K562 (cell line): ENCODE measurements at regions not wholly inside any gene's neighbourhood (a gene's known extent, or its start where the extent isn't known, plus 50 kb on each side); places are given as distances from the start of the nearest gene placed in this dataset.

Experiments
- BRD4 ChIP-seq: fragments of 200-600 bp; sonication (generic); IDR thresholded peaks from 2 replicates; pipeline ENCODE4 v1.6.1; 2017; ENCODE audit warnings: inconsistent platforms
- KLF6 ChIP-seq: fragments of 250-450 bp; sonication (Bioruptor Pico); IDR thresholded peaks from 2 replicates; pipeline ENCODE4 v1.4.0; 2020; ENCODE audit warnings: mild to moderate bottlenecking, moderate library complexity, borderline replicate concordance
- POLR2AphosphoS2 ChIP-seq: IDR thresholded peaks from 2 replicates; pipeline ENCODE4 v1.6.1; 2012; ENCODE audit warnings: low read length, improper control_type of control experiment
- TF ChIP-seq, protein P1 (sequence below): fragments of 250-450 bp; sonication (Bioruptor Pico); IDR thresholded peaks from 2 replicates; pipeline ENCODE4 v1.4.0; 2020
- TF ChIP-seq, protein P2 (sequence below): sonication (generic); formaldehyde crosslinking; IDR thresholded peaks from 2 replicates; pipeline ENCODE4 v1.8.1; 2022; ENCODE audit warnings: missing genetic modification reagents
- TF ChIP-seq, protein P3 (sequence below): fragments of 450-650 bp; formaldehyde crosslinking; IDR thresholded peaks from 2 replicates; pipeline ENCODE4 v1.4.0; 2020; ENCODE audit warnings: mild to moderate bottlenecking, moderate library complexity
- TF ChIP-seq, protein P4 (sequence below): IDR thresholded peaks from 3 replicates; pipeline ENCODE4 v1.6.1; 2011; ENCODE audit warnings: borderline replicate concordance, mild to moderate bottlenecking; ENCODE audit not compliant: insufficient read length, insufficient read depth

DNA sequence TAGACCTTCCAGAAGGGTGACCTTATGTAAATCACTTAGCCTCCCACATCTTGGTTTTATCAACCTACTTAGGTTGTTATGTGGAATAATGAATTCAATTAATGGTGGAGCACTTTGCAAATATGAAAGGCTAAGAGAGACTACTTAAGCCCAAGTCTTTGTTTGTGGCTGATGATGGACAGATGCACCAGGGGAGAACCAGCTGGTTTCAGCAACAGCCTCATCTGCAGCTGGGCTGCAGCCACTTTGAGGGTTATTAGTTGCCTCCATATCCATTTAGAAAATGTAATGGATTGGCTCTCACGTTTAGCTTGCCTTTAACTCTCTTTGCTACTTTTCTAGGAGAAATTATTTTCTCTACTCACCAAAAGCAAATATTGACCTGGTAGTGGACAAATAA is 146.6 kb downstream of the ESM1 start (continued):
- TF ChIP-seq, protein P1, sequence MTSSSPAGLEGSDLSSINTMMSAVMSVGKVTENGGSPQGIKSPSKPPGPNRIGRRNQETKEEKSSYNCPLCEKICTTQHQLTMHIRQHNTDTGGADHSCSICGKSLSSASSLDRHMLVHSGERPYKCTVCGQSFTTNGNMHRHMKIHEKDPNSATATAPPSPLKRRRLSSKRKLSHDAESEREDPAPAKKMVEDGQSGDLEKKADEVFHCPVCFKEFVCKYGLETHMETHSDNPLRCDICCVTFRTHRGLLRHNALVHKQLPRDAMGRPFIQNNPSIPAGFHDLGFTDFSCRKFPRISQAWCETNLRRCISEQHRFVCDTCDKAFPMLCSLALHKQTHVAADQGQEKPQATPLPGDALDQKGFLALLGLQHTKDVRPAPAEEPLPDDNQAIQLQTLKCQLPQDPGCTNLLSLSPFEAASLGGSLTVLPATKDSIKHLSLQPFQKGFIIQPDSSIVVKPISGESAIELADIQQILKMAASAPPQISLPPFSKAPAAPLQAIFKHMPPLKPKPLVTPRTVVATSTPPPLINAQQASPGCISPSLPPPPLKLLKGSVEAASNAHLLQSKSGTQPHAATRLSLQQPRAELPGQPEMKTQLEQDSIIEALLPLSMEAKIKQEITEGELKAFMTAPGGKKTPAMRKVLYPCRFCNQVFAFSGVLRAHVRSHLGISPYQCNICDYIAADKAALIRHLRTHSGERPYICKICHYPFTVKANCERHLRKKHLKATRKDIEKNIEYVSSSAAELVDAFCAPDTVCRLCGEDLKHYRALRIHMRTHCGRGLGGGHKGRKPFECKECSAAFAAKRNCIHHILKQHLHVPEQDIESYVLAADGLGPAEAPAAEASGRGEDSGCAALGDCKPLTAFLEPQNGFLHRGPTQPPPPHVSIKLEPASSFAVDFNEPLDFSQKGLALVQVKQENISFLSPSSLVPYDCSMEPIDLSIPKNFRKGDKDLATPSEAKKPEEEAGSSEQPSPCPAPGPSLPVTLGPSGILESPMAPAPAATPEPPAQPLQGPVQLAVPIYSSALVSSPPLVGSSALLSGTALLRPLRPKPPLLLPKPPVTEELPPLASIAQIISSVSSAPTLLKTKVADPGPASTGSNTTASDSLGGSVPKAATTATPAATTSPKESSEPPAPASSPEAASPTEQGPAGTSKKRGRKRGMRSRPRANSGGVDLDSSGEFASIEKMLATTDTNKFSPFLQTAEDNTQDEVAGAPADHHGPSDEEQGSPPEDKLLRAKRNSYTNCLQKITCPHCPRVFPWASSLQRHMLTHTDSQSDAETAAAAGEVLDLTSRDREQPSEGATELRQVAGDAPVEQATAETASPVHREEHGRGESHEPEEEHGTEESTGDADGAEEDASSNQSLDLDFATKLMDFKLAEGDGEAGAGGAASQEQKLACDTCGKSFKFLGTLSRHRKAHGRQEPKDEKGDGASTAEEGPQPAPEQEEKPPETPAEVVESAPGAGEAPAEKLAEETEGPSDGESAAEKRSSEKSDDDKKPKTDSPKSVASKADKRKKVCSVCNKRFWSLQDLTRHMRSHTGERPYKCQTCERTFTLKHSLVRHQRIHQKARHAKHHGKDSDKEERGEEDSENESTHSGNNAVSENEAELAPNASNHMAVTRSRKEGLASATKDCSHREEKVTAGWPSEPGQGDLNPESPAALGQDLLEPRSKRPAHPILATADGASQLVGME: no peak
- no peak for TF ChIP-seq BRD4
- TF ChIP-seq, protein P2, sequence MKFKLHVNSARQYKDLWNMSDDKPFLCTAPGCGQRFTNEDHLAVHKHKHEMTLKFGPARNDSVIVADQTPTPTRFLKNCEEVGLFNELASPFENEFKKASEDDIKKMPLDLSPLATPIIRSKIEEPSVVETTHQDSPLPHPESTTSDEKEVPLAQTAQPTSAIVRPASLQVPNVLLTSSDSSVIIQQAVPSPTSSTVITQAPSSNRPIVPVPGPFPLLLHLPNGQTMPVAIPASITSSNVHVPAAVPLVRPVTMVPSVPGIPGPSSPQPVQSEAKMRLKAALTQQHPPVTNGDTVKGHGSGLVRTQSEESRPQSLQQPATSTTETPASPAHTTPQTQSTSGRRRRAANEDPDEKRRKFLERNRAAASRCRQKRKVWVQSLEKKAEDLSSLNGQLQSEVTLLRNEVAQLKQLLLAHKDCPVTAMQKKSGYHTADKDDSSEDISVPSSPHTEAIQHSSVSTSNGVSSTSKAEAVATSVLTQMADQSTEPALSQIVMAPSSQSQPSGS (CRISPR knock-in tag): no peak
- no peak for TF ChIP-seq POLR2AphosphoS2
- TF ChIP-seq, protein P3, sequence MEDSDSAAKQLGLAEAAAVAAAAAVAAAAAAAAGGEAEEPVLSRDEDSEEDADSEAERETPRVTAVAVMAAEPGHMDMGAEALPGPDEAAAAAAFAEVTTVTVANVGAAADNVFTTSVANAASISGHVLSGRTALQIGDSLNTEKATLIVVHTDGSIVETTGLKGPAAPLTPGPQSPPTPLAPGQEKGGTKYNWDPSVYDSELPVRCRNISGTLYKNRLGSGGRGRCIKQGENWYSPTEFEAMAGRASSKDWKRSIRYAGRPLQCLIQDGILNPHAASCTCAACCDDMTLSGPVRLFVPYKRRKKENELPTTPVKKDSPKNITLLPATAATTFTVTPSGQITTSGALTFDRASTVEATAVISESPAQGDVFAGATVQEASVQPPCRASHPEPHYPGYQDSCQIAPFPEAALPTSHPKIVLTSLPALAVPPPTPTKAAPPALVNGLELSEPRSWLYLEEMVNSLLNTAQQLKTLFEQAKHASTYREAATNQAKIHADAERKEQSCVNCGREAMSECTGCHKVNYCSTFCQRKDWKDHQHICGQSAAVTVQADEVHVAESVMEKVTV (CRISPR knock-in tag): no peak
- no peak for TF ChIP-seq KLF6 (CRISPR knock-in tag)
- TF ChIP-seq, protein P4, sequence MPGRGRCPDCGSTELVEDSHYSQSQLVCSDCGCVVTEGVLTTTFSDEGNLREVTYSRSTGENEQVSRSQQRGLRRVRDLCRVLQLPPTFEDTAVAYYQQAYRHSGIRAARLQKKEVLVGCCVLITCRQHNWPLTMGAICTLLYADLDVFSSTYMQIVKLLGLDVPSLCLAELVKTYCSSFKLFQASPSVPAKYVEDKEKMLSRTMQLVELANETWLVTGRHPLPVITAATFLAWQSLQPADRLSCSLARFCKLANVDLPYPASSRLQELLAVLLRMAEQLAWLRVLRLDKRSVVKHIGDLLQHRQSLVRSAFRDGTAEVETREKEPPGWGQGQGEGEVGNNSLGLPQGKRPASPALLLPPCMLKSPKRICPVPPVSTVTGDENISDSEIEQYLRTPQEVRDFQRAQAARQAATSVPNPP: no peak
